ENCODE measurements at regions not wholly inside any gene's neighbourhood (a gene's known extent, or its start where the extent isn't known, plus 50 kb on each side); places are given as distances from the start of the nearest gene placed in this dataset.

DNA sequence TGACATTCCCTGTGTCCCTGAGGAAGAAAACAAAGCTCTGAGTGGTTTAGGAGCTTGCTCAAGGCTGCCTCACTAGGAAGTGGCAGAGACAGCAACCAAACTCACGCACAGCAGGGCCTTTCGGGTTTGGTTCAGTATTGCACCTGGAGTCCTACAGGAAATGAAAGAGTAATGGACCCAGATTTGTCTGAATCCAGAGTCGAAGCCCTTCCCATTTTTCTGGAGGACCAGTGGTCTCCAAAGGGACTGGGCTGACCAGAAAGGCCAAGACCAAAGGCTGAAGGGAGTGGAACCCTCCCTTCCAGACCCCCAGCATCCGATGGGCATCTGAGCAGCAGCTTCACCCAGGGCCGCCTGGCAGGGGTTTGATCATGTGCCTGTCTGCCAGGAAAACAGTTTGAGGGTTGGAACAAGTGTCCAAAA lies 85.5 kb upstream of the RPL38 start (continued):
- no peak for TF ChIP-seq ZNF12 (CRISPR knock-in tag; IDR thresholded peaks at IDR 0.05)
- TF ChIP-seq, protein P1, sequence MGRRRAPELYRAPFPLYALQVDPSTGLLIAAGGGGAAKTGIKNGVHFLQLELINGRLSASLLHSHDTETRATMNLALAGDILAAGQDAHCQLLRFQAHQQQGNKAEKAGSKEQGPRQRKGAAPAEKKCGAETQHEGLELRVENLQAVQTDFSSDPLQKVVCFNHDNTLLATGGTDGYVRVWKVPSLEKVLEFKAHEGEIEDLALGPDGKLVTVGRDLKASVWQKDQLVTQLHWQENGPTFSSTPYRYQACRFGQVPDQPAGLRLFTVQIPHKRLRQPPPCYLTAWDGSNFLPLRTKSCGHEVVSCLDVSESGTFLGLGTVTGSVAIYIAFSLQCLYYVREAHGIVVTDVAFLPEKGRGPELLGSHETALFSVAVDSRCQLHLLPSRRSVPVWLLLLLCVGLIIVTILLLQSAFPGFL (CRISPR knock-in tag; IDR thresholded peaks at IDR 0.05) = no peak
- TF ChIP-seq RFX1 (IDR thresholded peaks at IDR 0.05) = no peak

DNA sequence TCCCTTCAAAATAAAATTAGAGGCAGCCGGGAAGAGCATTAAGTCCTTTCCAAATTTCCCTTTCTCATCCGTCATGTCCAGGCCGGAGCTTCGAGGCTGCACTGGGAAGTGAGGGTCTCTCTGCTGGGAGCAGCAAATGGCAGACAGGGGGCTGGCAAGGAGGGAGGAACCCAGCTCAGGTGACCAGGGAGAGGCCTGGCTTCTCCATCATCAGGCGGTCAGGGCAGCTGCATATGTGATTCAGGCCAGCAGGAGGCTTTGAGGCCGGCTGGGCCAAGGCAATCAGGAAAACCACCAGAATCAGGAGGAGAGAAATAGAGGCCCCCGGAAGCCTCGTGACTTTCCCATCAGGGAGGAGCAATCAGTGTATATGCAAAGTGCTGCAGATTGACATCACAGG lies 85.0 kb upstream of the RPL38 start:
- intact Hi-C loops (cut with micrococcal nuclease; ENCODE audit: unreplicated experiment) (no loop called here), in situ Hi-C loops (cut with HindIII; ENCODE audit: extremely low pct_ligation_motif_present, low pct_unique_long_range_greater_than_20kb) (no loop called here)
- FAIRE-seq = no peak
- H3K9me3 ChIP-seq (ENCODE audit: low read length) = no peaks in the 10 kb centered on the region
- peak; percentile 74 for ATAC-seq
- no peak overlapping the region for H3K9ac ChIP-seq (ENCODE audit: insufficient read depth, low read depth, low read length)
- no peak overlapping the region for H2AFZ ChIP-seq (ENCODE audit: low read length)
- 1% methylated on average over 8 of the region's 8 CpGs for WGBS (ENCODE audit: low lambda C conversion rate)
- no peak for DNase-seq (ENCODE audit: low spot score)
- BruUV-seq (replicated peaks) = no TSS peak
- no peak overlapping the region for H3K4me2 ChIP-seq (ENCODE audit: low read depth, low read length)
- H3K27ac ChIP-seq (ENCODE audit: extremely low read length, insufficient read depth, low read length) = no peak overlapping the region
- no peak overlapping the region for H3K4me3 ChIP-seq (replicated peaks in 1 of 3; ENCODE audit: insufficient read depth in 1 of 3, low read depth in 2 of 3, low read length in 3 of 3)
- no peaks in the 10 kb centered on the region for H4K20me1 ChIP-seq (ENCODE audit: insufficient read depth, low read length)
- no peaks in the 10 kb centered on the region for H3K4me1 ChIP-seq (ENCODE audit: insufficient read depth, low read length)
- ChIA-PET POLR2A (no interaction called here), CTCF (ENCODE audit: low intra/inter-chr PET ratio, low total read pairs) (no interaction called here)
- H3K36me3 ChIP-seq (replicated peaks in 1 of 2; ENCODE audit: control insufficient read depth in 1 of 2, insufficient read depth in 2 of 2, low read length in 2 of 2) = no peaks in the 10 kb centered on the region
- peaks cover 23 to 72% of the 10 kb centered on the region in 2 experiments for H3K27me3 ChIP-seq (ENCODE audit: control insufficient read depth in 1 of 2, insufficient read depth in 2 of 2, low read length in 2 of 2)
- no peaks in the 10 kb centered on the region for H3K79me2 ChIP-seq (ENCODE audit: insufficient read depth, low read length)
- no peak for TF ChIP-seq ZBTB1 (CRISPR knock-in tag; IDR thresholded peaks at IDR 0.05; ENCODE audit: borderline replicate concordance)
- no peak for TF ChIP-seq ZNF652 (CRISPR knock-in tag; IDR thresholded peaks at IDR 0.05; ENCODE audit: borderline replicate concordance, low read depth)
- TF ChIP-seq, protein P2, sequence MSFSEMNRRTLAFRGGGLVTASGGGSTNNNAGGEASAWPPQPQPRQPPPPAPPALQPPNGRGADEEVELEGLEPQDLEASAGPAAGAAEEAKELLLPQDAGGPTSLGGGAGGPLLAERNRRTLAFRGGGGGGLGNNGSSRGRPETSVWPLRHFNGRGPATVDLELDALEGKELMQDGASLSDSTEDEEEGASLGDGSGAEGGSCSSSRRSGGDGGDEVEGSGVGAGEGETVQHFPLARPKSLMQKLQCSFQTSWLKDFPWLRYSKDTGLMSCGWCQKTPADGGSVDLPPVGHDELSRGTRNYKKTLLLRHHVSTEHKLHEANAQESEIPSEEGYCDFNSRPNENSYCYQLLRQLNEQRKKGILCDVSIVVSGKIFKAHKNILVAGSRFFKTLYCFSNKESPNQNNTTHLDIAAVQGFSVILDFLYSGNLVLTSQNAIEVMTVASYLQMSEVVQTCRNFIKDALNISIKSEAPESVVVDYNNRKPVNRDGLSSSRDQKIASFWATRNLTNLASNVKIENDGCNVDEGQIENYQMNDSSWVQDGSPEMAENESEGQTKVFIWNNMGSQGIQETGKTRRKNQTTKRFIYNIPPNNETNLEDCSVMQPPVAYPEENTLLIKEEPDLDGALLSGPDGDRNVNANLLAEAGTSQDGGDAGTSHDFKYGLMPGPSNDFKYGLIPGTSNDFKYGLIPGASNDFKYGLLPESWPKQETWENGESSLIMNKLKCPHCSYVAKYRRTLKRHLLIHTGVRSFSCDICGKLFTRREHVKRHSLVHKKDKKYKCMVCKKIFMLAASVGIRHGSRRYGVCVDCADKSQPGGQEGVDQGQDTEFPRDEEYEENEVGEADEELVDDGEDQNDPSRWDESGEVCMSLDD (CRISPR knock-in tag; IDR thresholded peaks at IDR 0.05; ENCODE audit: borderline replicate concordance) = no peak
- no peak for TF ChIP-seq TBP (CRISPR knock-in tag; IDR thresholded peaks at IDR 0.05)
- no peak for TF ChIP-seq GATAD1 (CRISPR knock-in tag; IDR thresholded peaks at IDR 0.05)
- TF ChIP-seq, protein P3, sequence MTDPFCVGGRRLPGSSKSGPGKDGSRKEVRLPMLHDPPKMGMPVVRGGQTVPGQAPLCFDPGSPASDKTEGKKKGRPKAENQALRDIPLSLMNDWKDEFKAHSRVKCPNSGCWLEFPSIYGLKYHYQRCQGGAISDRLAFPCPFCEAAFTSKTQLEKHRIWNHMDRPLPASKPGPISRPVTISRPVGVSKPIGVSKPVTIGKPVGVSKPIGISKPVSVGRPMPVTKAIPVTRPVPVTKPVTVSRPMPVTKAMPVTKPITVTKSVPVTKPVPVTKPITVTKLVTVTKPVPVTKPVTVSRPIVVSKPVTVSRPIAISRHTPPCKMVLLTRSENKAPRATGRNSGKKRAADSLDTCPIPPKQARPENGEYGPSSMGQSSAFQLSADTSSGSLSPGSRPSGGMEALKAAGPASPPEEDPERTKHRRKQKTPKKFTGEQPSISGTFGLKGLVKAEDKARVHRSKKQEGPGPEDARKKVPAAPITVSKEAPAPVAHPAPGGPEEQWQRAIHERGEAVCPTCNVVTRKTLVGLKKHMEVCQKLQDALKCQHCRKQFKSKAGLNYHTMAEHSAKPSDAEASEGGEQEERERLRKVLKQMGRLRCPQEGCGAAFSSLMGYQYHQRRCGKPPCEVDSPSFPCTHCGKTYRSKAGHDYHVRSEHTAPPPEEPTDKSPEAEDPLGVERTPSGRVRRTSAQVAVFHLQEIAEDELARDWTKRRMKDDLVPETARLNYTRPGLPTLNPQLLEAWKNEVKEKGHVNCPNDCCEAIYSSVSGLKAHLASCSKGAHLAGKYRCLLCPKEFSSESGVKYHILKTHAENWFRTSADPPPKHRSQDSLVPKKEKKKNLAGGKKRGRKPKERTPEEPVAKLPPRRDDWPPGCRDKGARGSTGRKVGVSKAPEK (CRISPR knock-in tag; IDR thresholded peaks at IDR 0.05; ENCODE audit: borderline replicate concordance) = no peak
- TF ChIP-seq RARG (CRISPR knock-in tag; IDR thresholded peaks at IDR 0.05; ENCODE audit: low read depth) = no peak
- TF ChIP-seq, protein P4, sequence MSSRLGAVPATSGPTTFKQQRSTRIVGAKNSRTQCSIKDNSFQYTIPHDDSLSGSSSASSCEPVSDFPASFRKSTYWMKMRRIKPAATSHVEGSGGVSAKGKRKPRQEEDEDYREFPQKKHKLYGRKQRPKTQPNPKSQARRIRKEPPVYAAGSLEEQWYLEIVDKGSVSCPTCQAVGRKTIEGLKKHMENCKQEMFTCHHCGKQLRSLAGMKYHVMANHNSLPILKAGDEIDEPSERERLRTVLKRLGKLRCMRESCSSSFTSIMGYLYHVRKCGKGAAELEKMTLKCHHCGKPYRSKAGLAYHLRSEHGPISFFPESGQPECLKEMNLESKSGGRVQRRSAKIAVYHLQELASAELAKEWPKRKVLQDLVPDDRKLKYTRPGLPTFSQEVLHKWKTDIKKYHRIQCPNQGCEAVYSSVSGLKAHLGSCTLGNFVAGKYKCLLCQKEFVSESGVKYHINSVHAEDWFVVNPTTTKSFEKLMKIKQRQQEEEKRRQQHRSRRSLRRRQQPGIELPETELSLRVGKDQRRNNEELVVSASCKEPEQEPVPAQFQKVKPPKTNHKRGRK (CRISPR knock-in tag; IDR thresholded peaks at IDR 0.05) = no peak
- TF ChIP-seq RNF2 (conservative IDR thresholded peaks at IDR 0.05; ENCODE audit: low read depth) = no peak
- TF ChIP-seq WIZ (CRISPR knock-in tag; IDR thresholded peaks at IDR 0.05) = no peak
- no peak for TF ChIP-seq NFKBIZ (CRISPR knock-in tag; IDR thresholded peaks at IDR 0.05)
- TF ChIP-seq, protein P5, sequence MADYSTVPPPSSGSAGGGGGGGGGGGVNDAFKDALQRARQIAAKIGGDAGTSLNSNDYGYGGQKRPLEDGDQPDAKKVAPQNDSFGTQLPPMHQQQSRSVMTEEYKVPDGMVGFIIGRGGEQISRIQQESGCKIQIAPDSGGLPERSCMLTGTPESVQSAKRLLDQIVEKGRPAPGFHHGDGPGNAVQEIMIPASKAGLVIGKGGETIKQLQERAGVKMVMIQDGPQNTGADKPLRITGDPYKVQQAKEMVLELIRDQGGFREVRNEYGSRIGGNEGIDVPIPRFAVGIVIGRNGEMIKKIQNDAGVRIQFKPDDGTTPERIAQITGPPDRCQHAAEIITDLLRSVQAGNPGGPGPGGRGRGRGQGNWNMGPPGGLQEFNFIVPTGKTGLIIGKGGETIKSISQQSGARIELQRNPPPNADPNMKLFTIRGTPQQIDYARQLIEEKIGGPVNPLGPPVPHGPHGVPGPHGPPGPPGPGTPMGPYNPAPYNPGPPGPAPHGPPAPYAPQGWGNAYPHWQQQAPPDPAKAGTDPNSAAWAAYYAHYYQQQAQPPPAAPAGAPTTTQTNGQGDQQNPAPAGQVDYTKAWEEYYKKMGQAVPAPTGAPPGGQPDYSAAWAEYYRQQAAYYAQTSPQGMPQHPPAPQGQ (CRISPR knock-in tag; IDR thresholded peaks at IDR 0.05; ENCODE audit: borderline replicate concordance) = no peak

All from HepG2 (cell line).